Activated naive CD8-positive, alpha-beta T cell treated with anti-CD3 and anti-CD28 coated beads, Interleukin-2, amount 10 ng/mL, durations not matched to agents 7 days and 5 days (primary cell): ENCODE measurements at regions not wholly inside any gene's neighbourhood (a gene's known extent, or its start where the extent isn't known, plus 50 kb on each side); places are given as distances from the start of the nearest gene placed in this dataset.
"Not testable (repeated sequence)": the region's sequence is repeated elsewhere in the genome, so short reads cannot be mapped to it uniquely, and the experiment has no call there.

Experiments
- ATAC-seq: fragments of 150-1000 bp; cut with Tn5 transposase; one replicate; pipeline ENCODE4 v1.10.0; 2021; ENCODE audit warnings: low read depth, moderate library complexity
- POLR2A ChIA-PET: fragments of 350-600 bp; sonication (Branson Sonifier 250); formaldehyde crosslinking; loops from one replicate; lab custom pipeline; 2021; ENCODE audit warnings: antibody characterized with exemption; lab: Charles Lee
- DNase-seq: peaks from one replicate; pipeline ENCODE4 v3.0.0; 2021
- H3K27ac Mint-ChIP-seq: one replicate; pipeline ENCODE4 v1.8.0; 2022; ENCODE audit warnings: mild to moderate bottlenecking, mixed read lengths
- H3K27me3 Mint-ChIP-seq: one replicate; pipeline ENCODE4 v1.8.0; 2022; ENCODE audit warnings: mild to moderate bottlenecking, moderate library complexity, mixed read lengths
- H3K36me3 Mint-ChIP-seq: one replicate; pipeline ENCODE4 v1.8.0; 2021; ENCODE audit warnings: mild to moderate bottlenecking, mixed read lengths
- H3K4me1 Mint-ChIP-seq: one replicate; pipeline ENCODE4 v1.8.0; 2021; ENCODE audit warnings: mixed read lengths
- H3K4me3 Mint-ChIP-seq: one replicate; pipeline ENCODE4 v1.8.0; 2022; ENCODE audit warnings: mild to moderate bottlenecking, moderate library complexity, mixed read lengths
- H3K9me3 Mint-ChIP-seq: one replicate; pipeline ENCODE4 v1.8.0; 2021; ENCODE audit warnings: mixed read lengths

DNA sequence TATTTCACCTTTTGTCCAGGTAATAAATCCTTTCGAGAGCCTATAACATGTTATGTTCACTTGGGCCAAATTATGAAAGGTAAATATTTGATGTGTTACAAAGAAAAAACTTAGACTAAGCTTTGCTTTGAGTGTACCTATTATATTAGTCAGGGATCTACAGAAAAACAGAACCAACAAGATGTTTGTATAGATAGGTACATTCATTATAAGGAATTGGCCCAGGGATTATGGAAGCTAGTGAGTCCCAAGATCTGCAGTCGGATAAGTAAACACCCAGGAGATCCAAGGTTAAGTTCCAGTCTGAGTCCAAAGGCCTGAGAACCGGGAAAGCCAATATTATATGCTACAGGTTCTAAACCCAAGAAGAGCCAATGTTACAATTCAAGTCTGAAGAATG lies 234.5 kb downstream of the NRIP1 start:
- no peak overlapping the region for H3K27ac Mint-ChIP-seq
- no peak for ATAC-seq
- no peaks in the 10 kb centered on the region for H3K27me3 Mint-ChIP-seq
- H3K4me1 Mint-ChIP-seq = no peaks in the 10 kb centered on the region
- H3K9me3 Mint-ChIP-seq = no peaks in the 10 kb centered on the region
- DNase-seq = no peak
- POLR2A ChIA-PET = no interaction called here
- H3K4me3 Mint-ChIP-seq = no peak overlapping the region
- H3K36me3 Mint-ChIP-seq = no peaks in the 10 kb centered on the region

DNA sequence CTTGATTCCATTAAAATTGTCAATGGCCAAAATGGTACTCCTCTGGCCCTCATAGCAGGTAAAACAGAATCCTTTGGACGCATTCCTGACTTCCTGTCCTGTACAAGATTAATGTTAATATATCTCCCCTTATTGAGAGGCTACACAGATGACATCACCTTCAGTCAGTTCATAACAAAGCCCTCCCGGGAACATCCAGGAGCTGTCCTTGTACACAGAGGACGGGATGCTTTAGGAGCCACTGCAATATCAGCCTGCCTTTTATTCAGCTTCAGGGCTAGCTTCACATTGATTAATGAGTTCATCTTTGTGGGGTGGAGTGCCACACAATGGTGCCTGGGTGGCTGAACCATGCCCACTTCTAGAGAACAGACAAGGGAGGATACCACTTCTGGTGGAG lies 235.1 kb downstream of the NRIP1 start:
- H3K4me1 Mint-ChIP-seq = no peaks in the 10 kb centered on the region
- H3K27me3 Mint-ChIP-seq = no peaks in the 10 kb centered on the region
- H3K4me3 Mint-ChIP-seq = no peak overlapping the region
- no peak for DNase-seq
- H3K27ac Mint-ChIP-seq = no peak overlapping the region
- no peak for ATAC-seq
- no peaks in the 10 kb centered on the region for H3K9me3 Mint-ChIP-seq
- H3K36me3 Mint-ChIP-seq = no peaks in the 10 kb centered on the region
- POLR2A ChIA-PET = no interaction called here

DNA sequence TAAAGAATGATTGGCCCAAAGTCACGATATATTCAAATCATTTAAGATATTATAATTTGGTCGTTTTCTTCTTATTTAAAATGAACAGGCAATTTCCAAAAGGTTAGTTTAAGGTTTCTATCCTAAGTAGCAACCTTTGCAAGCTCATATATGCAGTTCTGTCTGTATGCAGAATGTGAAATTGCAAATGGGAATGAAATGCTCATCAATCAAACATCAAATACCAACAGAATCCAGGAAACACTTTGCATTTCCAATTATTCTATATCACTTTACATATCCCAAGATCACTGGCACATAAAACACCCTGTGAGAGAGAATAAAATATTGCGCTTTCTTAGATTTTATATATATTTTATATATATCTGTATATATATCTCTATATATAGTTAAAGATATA lies 237.3 kb downstream of the NRIP1 start:
- DNase-seq (no peak), ATAC-seq (no peak)
- Mint-ChIP-seq H3K36me3 (no peaks in the 10 kb centered on the region), H3K4me3 (no peak overlapping the region), H3K27me3 (no peaks in the 10 kb centered on the region), H3K27ac (no peak overlapping the region), H3K4me1 (no peaks in the 10 kb centered on the region), H3K9me3 (no peaks in the 10 kb centered on the region)
- POLR2A ChIA-PET = no interaction called here

DNA sequence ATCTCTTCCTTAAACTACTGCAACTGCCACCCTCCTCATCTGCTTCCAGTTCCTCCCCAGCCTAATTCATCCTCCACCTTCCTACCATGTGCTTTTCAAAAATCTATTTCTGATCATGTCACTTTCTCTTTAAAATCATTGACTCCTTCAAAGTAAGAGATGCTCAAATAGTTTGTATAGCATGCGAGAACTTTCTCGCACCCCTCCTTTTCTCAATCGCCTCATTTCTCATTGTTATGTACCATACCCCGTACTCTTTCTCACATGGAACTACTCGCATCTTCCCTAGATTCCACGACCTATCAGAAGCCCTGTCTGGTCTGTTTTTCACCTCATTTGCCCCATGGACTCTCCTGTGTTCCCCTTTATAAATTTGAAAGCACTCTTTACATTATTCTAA lies 238.2 kb downstream of the NRIP1 start:
- H3K27ac Mint-ChIP-seq = no peak overlapping the region
- H3K4me3 Mint-ChIP-seq = no peak overlapping the region
- H3K36me3 Mint-ChIP-seq = no peaks in the 10 kb centered on the region
- no peaks in the 10 kb centered on the region for H3K27me3 Mint-ChIP-seq
- H3K4me1 Mint-ChIP-seq = no peaks in the 10 kb centered on the region
- H3K9me3 Mint-ChIP-seq = no peaks in the 10 kb centered on the region
- no peak for DNase-seq
- no peak for ATAC-seq
- POLR2A ChIA-PET = no interaction called here

DNA sequence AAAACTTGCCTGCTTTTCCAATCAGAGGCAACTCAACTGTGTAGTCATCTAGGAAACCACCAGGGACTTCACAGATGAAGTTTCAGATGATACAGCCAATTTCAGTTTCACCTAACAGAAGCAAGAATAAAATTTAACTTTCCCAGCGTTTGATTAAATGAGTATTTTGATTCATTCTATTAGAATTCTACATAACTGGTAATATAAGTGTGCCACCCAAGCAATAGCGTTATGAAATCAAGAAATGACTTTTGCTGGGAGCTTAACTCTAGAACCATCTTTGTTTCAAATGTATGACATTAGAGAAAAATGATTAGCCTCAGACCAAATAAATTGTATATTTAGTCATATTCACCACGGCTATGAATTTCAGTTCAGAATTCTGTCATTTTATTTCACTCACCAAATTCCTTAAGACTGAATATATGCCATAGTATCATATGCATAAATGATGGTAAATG lies 239.3 kb downstream of the NRIP1 start:
- no peak for DNase-seq
- Mint-ChIP-seq H3K27me3 (no peaks in the 10 kb centered on the region), H3K4me3 (no peak overlapping the region), H3K9me3 (no peaks in the 10 kb centered on the region), H3K4me1 (no peaks in the 10 kb centered on the region), H3K27ac (no peak overlapping the region), H3K36me3 (no peaks in the 10 kb centered on the region)
- ATAC-seq = no peak
- POLR2A ChIA-PET = no interaction called here

DNA sequence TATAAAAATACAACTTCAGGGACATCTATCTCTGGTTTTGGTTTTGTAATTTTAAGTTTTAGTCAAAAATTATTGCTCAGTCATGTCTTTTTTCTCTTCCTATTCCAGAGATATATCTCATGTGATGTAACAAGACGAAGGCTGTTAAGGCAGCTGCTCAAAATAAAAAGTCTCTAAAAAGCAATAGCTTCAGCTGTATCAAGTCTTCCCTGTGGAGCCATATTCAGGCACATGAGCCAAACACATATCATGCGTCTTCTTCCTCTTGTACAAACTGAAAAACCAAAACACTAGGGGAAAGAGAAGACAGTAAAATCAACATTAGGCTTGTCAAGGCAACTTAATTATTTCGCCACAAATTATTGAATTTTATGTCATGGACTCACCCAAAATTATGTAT lies 240.7 kb downstream of the NRIP1 start:
- Mint-ChIP-seq H3K4me1 (no peaks in the 10 kb centered on the region), H3K27ac (no peak overlapping the region), H3K36me3 (no peaks in the 10 kb centered on the region), H3K4me3 (no peak overlapping the region), H3K27me3 (no peaks in the 10 kb centered on the region), H3K9me3 (no peaks in the 10 kb centered on the region)
- DNase-seq (no peak), ATAC-seq (no peak)
- POLR2A ChIA-PET = no interaction called here

DNA sequence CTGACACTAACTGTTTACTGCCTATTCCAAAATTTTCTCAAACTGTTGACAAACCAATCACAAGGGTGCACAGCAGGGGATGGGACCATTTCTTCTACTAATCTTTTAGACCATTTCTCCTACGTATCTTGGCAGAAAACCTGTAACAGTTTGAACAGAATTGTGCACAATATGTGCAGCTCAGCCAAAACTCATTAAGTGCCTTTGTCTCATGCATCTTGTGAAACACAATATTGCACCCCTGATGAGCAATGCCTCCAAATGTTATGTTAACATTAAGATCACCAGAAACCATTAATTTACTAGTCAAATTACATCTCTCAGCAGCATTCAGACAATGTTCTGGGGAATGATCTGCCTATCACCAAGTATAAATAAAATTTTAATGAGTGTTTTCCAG lies 247.5 kb downstream of the NRIP1 start:
- DNase-seq (no peak), ATAC-seq (no peak)
- Mint-ChIP-seq H3K4me3 (no peak overlapping the region), H3K36me3 (peaks cover 2% of the 10 kb centered on the region), H3K9me3 (peaks cover 4% of the 10 kb centered on the region), H3K4me1 (no peaks in the 10 kb centered on the region), H3K27me3 (no peaks in the 10 kb centered on the region), H3K27ac (no peak overlapping the region)
- POLR2A ChIA-PET = no interaction called here

DNA sequence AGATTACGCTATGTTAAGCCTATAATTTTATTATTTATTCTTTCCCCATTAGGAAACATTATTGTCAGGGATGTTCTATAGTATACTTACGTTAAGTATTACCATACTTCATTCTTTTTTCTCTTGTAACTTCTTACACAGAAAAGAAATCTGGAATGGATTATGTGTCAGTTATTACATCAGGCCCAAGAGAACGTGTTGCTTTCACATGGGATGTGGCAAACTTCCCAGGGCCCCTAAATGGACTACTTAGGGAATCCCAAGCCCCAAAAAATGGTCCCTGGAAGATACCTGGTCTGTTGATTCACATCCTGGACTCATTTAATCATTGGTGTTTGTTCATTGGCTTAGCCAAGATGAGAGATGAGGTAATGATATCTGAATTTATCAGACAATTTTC lies 249.8 kb downstream of the NRIP1 start:
- no peak for DNase-seq
- Mint-ChIP-seq H3K27me3 (no peaks in the 10 kb centered on the region), H3K4me3 (no peak overlapping the region), H3K4me1 (no peaks in the 10 kb centered on the region), H3K36me3 (peaks cover 2% of the 10 kb centered on the region), H3K9me3 (peaks cover 8% of the 10 kb centered on the region), H3K27ac (no peak overlapping the region)
- POLR2A ChIA-PET = no interaction called here
- ATAC-seq = no peak

DNA sequence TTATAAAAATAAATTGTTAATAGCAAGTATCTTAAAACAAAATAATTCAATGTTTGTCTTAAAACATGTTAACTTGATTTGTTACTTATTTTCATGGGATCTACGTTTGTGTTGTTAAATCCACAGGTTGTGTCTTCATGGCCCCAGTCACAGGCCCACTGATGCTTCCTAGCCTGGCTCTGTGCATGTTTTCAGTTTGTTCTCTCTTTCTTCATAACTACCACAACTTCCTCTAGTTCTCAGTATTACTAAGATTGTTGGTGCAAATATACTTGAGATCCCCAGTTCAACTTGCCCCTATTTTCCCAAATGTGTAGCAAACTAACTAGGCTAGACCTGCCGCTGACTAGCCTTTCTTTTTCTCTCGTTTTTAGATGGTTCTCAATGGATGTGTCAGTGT lies 250.5 kb downstream of the NRIP1 start:
- ATAC-seq (no peak), DNase-seq (no peak)
- no peaks in the 10 kb centered on the region for H3K27me3 Mint-ChIP-seq
- peaks cover 8% of the 10 kb centered on the region for H3K9me3 Mint-ChIP-seq
- peaks cover 2% of the 10 kb centered on the region for H3K36me3 Mint-ChIP-seq
- POLR2A ChIA-PET = no interaction called here
- no peaks in the 10 kb centered on the region for H3K4me1 Mint-ChIP-seq
- no peak overlapping the region for H3K4me3 Mint-ChIP-seq
- no peak overlapping the region for H3K27ac Mint-ChIP-seq

DNA sequence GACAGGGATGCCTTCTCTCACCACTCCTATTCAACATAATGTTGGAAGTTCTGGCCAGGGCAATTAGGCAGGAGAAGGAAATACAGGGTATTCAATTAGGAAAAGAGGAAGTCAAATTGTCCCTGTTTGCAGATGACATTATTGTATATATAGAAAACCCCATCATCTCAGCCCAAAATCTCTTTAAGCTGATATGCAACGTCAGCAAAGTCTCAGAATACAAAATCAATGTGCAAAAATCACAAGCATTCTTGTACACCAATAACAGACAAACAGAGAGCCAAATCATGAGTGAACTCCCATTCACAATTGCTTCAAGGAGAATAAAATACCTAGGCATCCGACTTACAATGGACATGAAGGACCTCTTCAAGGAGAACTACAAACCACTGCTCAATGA lies 258.1 kb upstream of the SAMSN1 start:
- H3K27me3 Mint-ChIP-seq, DNase-seq, H3K9me3 Mint-ChIP-seq, H3K36me3 Mint-ChIP-seq, ATAC-seq, H3K27ac Mint-ChIP-seq, POLR2A ChIA-PET, H3K4me1 Mint-ChIP-seq, H3K4me3 Mint-ChIP-seq: not testable (repeated sequence)

DNA sequence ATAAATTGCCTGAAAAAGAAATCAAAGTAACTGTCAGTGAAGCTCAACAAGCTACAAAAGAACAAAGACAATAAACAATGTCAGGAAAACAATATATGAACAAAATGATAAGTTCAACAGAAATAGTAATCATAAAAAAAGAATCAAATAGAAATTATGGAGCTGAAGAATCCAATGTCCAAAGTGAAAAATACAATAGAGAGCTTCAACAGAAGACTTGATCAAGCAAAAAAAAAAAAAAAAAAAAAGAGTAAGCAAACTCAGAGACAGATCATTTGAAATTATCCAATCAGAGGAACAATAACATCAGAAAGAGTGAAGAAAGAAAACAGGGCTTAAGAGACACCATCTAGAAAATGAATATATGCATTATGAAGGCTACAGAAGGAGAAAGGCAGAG lies 251.4 kb upstream of the SAMSN1 start:
- Mint-ChIP-seq H3K27ac (no peak overlapping the region), H3K9me3 (peaks cover 19% of the 10 kb centered on the region)
- POLR2A ChIA-PET = no interaction called here

DNA sequence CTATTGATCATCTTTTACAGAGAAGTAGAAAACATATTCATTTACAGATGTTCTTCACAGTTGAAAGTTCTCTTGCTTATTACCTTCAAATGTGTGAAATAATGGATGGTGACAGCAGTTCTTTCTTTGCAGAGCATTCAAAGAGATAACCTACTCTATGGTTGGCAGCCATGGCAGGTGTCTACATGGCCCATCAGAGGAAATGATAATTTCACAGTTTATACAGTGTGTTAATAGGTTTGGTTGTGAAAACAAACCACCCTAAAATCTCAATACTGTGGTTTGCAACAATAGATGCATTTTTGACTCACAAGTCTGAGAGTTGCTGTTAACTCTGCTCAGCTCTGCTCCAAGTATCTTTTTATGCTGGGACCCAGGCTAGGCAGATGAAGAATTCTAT lies 241.2 kb upstream of the SAMSN1 start:
- no peaks in the 10 kb centered on the region for H3K4me1 Mint-ChIP-seq
- no peak overlapping the region for H3K4me3 Mint-ChIP-seq
- H3K36me3 Mint-ChIP-seq = no peaks in the 10 kb centered on the region
- peaks cover 6% of the 10 kb centered on the region for H3K27me3 Mint-ChIP-seq
- peaks cover 2% of the 10 kb centered on the region for H3K9me3 Mint-ChIP-seq
- H3K27ac Mint-ChIP-seq = no peak overlapping the region
- DNase-seq (no peak), ATAC-seq (no peak)
- POLR2A ChIA-PET = no interaction called here

More for the DNA sequence above, 251.4 kb upstream of the SAMSN1 start:
- H3K4me1 Mint-ChIP-seq = no peaks in the 10 kb centered on the region
- H3K27me3 Mint-ChIP-seq = peaks cover 3% of the 10 kb centered on the region
- H3K36me3 Mint-ChIP-seq = peaks cover 1% of the 10 kb centered on the region
- no peak for DNase-seq
- no peak for ATAC-seq
- no peak overlapping the region for H3K4me3 Mint-ChIP-seq

DNA sequence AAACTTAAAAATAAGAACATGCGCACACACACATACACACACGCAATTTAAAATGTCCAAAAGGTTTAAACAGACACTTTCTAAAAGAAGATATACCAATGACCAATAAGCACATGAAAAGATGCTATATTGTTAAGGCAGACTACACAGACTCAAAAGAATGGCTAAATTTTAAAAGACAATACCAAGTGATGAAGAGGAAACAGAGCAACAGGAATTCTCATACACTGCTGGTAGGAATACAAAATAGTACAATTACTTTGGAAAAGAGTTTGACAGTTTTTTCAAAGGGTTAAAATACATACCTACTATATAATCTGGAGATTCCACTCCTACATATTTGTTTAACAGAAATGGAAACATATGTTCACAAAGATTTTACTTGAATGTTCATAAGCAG lies 239.6 kb upstream of the SAMSN1 start:
- no peak for ATAC-seq

DNA sequence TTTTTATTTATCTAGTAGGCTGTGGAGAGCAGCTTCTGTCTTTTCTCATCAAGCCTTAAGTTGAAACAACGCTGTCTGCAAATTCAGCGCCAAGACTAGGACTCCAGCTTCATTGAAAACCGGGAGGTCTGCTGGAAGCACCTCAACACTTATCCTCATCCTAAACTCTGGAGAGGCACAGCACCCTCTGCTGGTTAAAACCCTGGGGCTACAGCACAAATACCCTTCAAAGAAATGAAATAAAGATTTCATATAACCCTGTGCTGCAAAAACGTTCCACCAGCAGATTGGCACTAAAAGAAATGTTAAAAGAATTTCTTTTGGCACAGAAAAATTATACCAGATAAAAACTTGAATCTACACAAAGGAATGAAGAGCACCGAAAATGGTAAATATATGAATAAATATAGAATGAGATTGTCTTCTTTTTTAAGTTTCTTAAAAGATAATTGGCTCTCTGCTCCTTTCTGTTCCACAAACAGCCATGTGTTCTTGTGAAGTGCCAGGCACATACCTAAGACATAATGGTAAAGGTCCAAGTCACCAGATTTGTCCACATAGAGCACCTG lies 227.7 kb upstream of the SAMSN1 start:
- Mint-ChIP-seq H3K27ac (no peak overlapping the region), H3K36me3 (peaks cover 2% of the 10 kb centered on the region), H3K27me3 (peaks cover 3% of the 10 kb centered on the region), H3K4me3 (no peak overlapping the region), H3K4me1 (no peaks in the 10 kb centered on the region), H3K9me3 (peaks cover 4% of the 10 kb centered on the region)
- ATAC-seq = peak; percentile 42
- POLR2A ChIA-PET = no interaction called here
- peak; percentile 47 for DNase-seq

More for the DNA sequence above, 239.6 kb upstream of the SAMSN1 start:
- Mint-ChIP-seq H3K9me3 (peaks cover 11% of the 10 kb centered on the region), H3K4me3 (no peak overlapping the region), H3K4me1 (no peaks in the 10 kb centered on the region), H3K27ac (no peak overlapping the region), H3K27me3 (peaks cover 10% of the 10 kb centered on the region), H3K36me3 (no peaks in the 10 kb centered on the region)
- POLR2A ChIA-PET = no interaction called here
- DNase-seq = no peak

DNA sequence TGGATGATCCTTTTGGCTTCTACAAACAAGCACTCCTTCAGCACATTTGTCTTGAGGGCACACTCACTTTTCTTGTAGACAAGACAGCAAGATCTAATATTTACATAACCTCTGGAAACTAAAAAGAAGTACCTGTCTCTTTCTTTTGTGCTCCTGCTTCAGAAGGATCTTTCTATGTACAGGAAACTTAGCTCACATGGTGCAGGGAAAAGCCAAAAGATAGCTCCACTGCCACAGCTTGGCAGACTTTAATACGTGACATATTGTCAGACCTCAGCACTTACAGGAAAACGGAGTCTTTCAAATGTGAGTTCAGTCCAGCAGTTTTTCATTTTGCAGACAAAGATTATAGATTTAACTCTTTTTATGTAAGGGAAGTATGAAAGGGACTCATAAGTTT lies 225.5 kb upstream of the SAMSN1 start:
- DNase-seq = no peak
- no peak for ATAC-seq
- peaks cover 2% of the 10 kb centered on the region for H3K36me3 Mint-ChIP-seq
- H3K27me3 Mint-ChIP-seq = peaks cover 3% of the 10 kb centered on the region
- no peak overlapping the region for H3K27ac Mint-ChIP-seq
- H3K4me3 Mint-ChIP-seq = no peak overlapping the region
- no peaks in the 10 kb centered on the region for H3K9me3 Mint-ChIP-seq
- no peaks in the 10 kb centered on the region for H3K4me1 Mint-ChIP-seq
- POLR2A ChIA-PET = no interaction called here
